Stimulated activated CD8-positive, alpha-beta memory T cell treated with anti-CD3 and anti-CD28 coated beads, Interleukin-4, amount 100 ng/mL, for 1 hour (primary cell): ENCODE measurements at regions not wholly inside any gene's neighbourhood (a gene's known extent, or its start where the extent isn't known, plus 50 kb on each side); places are given as distances from the start of the nearest gene placed in this dataset.

Experiments
- DNase-seq, 2 donors: peaks; one replicate each; pipeline ENCODE4 v3.0.0-alpha.2; 2020; ENCODE audit warnings: low read depth in 2 of 2, low spot score in 1 of 2

- DNase-seq: no peak
Observed at GRCh38 chr19:29323021-29323430, 110.1 kb upstream of the UQCRFS1 start.

- no peak for DNase-seq
Observed at GRCh38 chr19:29323440-29324290, 110.7 kb upstream of the UQCRFS1 start.

- no peak for DNase-seq
Observed at GRCh38 chr19:29324291-29324680, 111.3 kb upstream of the UQCRFS1 start.

- DNase-seq: no peak
Observed at GRCh38 chr19:29324717-29325116, 111.8 kb upstream of the UQCRFS1 start.

GRCh38 chr19:29325241-29325975 lies 112.5 kb upstream of the UQCRFS1 start:
- no peak for DNase-seq

GRCh38 chr19:29326351-29326750 lies 113.4 kb upstream of the UQCRFS1 start:
- no peak for DNase-seq

GRCh38 chr19:29326849-29327840 lies 114.2 kb upstream of the UQCRFS1 start:
- no peak for DNase-seq

GRCh38 chr19:29328586-29328985 lies 115.6 kb upstream of the UQCRFS1 start:
- DNase-seq: no peak

- DNase-seq: no peak
Observed at GRCh38 chr19:29329460-29330134, 116.6 kb upstream of the UQCRFS1 start.

GRCh38 chr19:29336425-29336824 lies 123.5 kb upstream of the UQCRFS1 start:
- no peak for DNase-seq

- DNase-seq: no peak
Observed at GRCh38 chr19:29337029-29337428, 124.1 kb upstream of the UQCRFS1 start.

- no peak for DNase-seq
Observed at GRCh38 chr19:29338480-29338879, 125.5 kb upstream of the UQCRFS1 start.

- no peak for DNase-seq
Observed at GRCh38 chr19:29342721-29343120, 129.8 kb upstream of the UQCRFS1 start.

GRCh38 chr19:29364224-29364726 lies 151.3 kb upstream of the UQCRFS1 start:
- no peak for DNase-seq

- DNase-seq: no peak
Observed at GRCh38 chr19:29364999-29365398, 152.0 kb upstream of the UQCRFS1 start.

GRCh38 chr19:29365836-29366417 lies 153.0 kb upstream of the UQCRFS1 start:
- DNase-seq: no peak

GRCh38 chr19:29366757-29367156 lies 153.8 kb upstream of the UQCRFS1 start:
- no peak for DNase-seq

GRCh38 chr19:29367791-29368222 lies 154.9 kb upstream of the UQCRFS1 start:
- no peak for DNase-seq

GRCh38 chr19:29370276-29370675 lies 155.5 kb upstream of the VSTM2B start:
- DNase-seq: no peak
